OCI-LY3 (cell line): ENCODE measurements at regions not wholly inside any gene's neighbourhood (a gene's known extent, or its start where the extent isn't known, plus 50 kb on each side); places are given as distances from the start of the nearest gene placed in this dataset.

ENCODE experiments used
- H2AFZ ChIP-seq: fragments of 200-600, 300-600 bp; shearing (Covaris generic); 2 replicates; pipeline ENCODE4 v1.6.0; 2014; ENCODE audit warnings: antibody characterized with exemption, low read depth, low read length
- H3K27ac ChIP-seq: fragments of 200-600, 300-600 bp; sonication (generic); 2 replicates; pipeline ENCODE4 v1.5.1; 2014; ENCODE audit warnings: mild to moderate bottlenecking, low read length, moderate library complexity, mixed read lengths
- H3K27me3 ChIP-seq: fragments of 200-600, 300-600 bp; sonication (generic); 2 replicates; pipeline ENCODE4 v1.6.1; 2014; ENCODE audit warnings: low read depth, low read length, mixed read lengths
- H3K36me3 ChIP-seq: fragments of 200-600, 300-600 bp; sonication (generic); replicated peaks from 2 replicates; pipeline ENCODE3; 2014; ENCODE audit warnings: low read depth, low read length, mixed read lengths
- H3K4me1 ChIP-seq: fragments of 300-600, 200-600 bp; sonication (generic); 2 replicates; pipeline ENCODE4 v1.6.1; 2014; ENCODE audit warnings: low read length, mixed read lengths
- H3K4me2 ChIP-seq: fragments of 200-600, 300-600 bp; sonication (generic); 2 replicates; pipeline ENCODE4 v1.6.1; 2014; ENCODE audit warnings: low read length, mixed read lengths
- H3K4me3 ChIP-seq: fragments of 300-600, 200-600 bp; sonication (generic); 2 replicates; pipeline ENCODE4 v1.5.1; 2014; ENCODE audit warnings: antibody characterized with exemption, mild to moderate bottlenecking, low read length, moderate library complexity
- H3K79me2 ChIP-seq: fragments of 300-600, 200-600 bp; shearing (Covaris generic); 2 replicates; pipeline ENCODE4 v1.6.1; 2014; ENCODE audit warnings: mild to moderate bottlenecking, low read length, mixed read lengths
- H3K9ac ChIP-seq: fragments of 300-600, 200-600 bp; shearing (Covaris generic); 2 replicates; pipeline ENCODE4 v1.6.0; 2014; ENCODE audit warnings: mild to moderate bottlenecking, low read length, moderate library complexity
- H3K9me3 ChIP-seq: fragments of 200-600, 300-600 bp; shearing (Covaris generic); 2 replicates; pipeline ENCODE4 v1.6.1; 2014; ENCODE audit warnings: low read length, mixed read lengths; ENCODE audit not compliant: insufficient read depth
- H4K20me1 ChIP-seq: fragments of 200-600, 300-600 bp; sonication (generic); 2 replicates; pipeline ENCODE4 v1.6.1; 2016; ENCODE audit warnings: low read length, mixed read lengths; ENCODE audit not compliant: insufficient read depth
- CTCF ChIP-seq: fragments of 200-600, 300-600 bp; sonication (generic); IDR thresholded peaks from 2 replicates; pipeline ENCODE4 v1.5.1; 2014; ENCODE audit warnings: antibody characterized with exemption, low read length, low read depth
- EZH2phosphoT487 ChIP-seq: fragments of 200-600 bp; shearing (Covaris generic); IDR thresholded peaks from 2 replicates; pipeline ENCODE4 v1.6.1; 2018; ENCODE audit warnings: antibody characterized with exemption, mixed run types, low read depth

DNA sequence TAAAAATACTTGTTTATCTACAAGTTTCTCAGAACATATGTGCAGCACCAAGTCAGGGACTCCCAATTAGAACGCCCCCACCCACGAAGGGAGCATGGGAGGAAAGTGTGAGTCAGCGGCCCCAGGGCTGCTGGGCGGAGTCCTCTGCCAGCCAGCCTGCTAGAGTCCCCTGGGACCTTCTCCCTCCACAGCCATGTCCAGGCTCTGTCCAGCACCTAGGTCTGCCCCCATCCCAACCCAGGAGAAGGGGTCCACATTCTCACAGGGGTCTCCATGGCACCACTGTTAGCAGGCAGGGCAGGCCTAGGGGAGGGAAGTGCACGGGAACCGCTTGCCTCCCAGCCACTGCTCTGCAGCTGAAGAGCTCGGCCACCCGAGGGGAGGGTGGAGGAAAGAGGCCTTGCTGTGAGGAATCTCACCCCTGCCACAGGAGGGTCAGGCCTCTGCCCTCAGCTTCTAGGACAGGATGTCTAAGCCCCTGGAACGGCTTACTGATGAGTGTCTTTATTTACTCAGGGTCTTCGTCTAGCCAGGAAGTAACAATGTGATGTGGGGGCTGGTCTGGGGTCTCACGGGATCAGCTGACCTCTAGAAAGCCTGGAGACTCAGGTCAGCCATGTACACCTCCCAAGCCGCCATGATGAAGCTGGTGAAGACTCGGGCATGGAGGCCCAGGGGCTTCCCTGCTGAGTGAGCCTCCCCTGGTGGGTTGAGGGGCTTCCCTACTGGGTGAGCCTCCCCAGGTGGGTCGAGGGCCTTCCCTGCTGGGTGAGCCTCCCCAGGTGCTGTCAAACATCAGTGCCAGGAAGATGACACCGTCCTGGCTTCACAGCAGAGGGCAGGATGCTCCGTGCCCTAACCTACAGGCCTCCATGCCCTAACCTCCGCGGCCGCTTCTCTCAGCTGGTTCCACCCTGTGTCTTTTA, 190.3 kb downstream of the RBFOX3 start:
- Histone ChIP-seq H3K4me1 (no peaks in the 10 kb centered on the region), H2AFZ (no peak overlapping the region), H3K9ac (no peak overlapping the region), H4K20me1 (no peaks in the 10 kb centered on the region), H3K27me3 (peaks cover 3% of the 10 kb centered on the region; the same call in 1 of the 2 replicates), H3K9me3 (no peaks in the 10 kb centered on the region), H3K36me3 (no peaks in the 10 kb centered on the region), H3K4me2 (no peak overlapping the region), H3K27ac (no peak overlapping the region), H3K79me2 (no peaks in the 10 kb centered on the region), H3K4me3 (no peak overlapping the region)
- no peak for TF ChIP-seq EZH2phosphoT487
- TF ChIP-seq CTCF: no peak

DNA sequence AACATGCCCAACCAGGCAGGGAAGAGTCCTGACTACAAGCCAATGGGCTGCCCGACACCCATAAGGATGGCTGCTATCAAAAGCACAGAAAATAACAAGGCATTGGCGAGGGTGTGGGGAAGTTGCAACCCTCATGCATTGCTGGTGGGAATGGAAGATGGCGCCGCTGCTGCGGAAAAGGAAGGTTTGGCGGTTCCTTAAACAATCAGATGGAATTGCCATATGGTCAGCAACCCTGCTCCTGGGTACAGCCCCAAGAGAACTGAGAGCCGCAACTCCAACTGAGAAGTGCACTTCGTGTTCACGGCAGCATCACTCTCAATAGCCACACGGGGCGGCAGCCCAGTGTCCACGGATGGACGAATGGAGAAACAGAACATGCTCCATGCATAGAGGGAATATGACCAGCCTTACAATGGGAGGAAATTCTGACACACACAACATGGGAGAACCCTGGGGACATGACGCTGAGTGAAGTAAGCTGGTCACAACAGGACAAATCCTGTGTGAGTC, 193.3 kb downstream of the RBFOX3 start:
- Histone ChIP-seq H2AFZ (no peak overlapping the region), H3K79me2 (no peaks in the 10 kb centered on the region), H3K36me3 (no peaks in the 10 kb centered on the region), H3K27me3 (peaks cover 9% of the 10 kb centered on the region), H4K20me1 (no peaks in the 10 kb centered on the region), H3K9me3 (no peaks in the 10 kb centered on the region), H3K4me1 (no peaks in the 10 kb centered on the region), H3K4me2 (no peak overlapping the region), H3K27ac (no peak overlapping the region), H3K9ac (no peak overlapping the region), H3K4me3 (no peak overlapping the region)
- no peak for TF ChIP-seq CTCF
- TF ChIP-seq EZH2phosphoT487: no peak

DNA sequence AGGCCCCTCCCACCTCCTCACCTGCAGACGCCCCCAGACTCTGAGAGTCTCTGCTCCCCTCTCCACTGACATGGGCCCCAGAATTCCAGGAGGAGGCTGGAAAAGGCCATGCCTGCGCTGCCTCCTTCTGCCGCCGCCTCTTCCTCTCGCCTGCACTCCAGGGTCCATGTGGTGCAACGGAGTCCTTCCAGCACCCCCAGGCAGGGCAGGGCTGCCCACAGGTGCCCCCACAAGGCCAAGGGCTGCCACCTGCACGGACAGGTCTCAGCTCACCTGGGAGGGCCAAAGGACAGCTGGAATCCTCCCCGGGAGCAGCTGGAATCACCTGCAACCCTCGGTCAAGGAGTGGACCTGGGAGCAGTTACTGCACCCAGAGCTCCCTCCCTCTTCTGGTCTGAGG, 194.9 kb downstream of the RBFOX3 start:
- H3K4me2 ChIP-seq: no peak overlapping the region
- no peak overlapping the region for H3K4me3 ChIP-seq
- no peak overlapping the region for H3K9ac ChIP-seq
- no peaks in the 10 kb centered on the region for H3K36me3 ChIP-seq
- H3K27me3 ChIP-seq: peaks cover 9% of the 10 kb centered on the region
- H3K9me3 ChIP-seq: no peaks in the 10 kb centered on the region
- H3K27ac ChIP-seq: no peak overlapping the region
- H2AFZ ChIP-seq: no peak overlapping the region
- no peaks in the 10 kb centered on the region for H3K4me1 ChIP-seq
- no peaks in the 10 kb centered on the region for H4K20me1 ChIP-seq
- no peak for TF ChIP-seq EZH2phosphoT487
- TF ChIP-seq CTCF: no peak
- H3K79me2 ChIP-seq: no peaks in the 10 kb centered on the region

- Histone ChIP-seq H3K9ac (no peak overlapping the region), H3K27ac (no peak overlapping the region), H3K79me2 (no peaks in the 10 kb centered on the region), H3K4me2 (no peak overlapping the region), H3K4me3 (no peak overlapping the region), H3K36me3 (no peaks in the 10 kb centered on the region), H3K27me3 (peaks cover 9% of the 10 kb centered on the region), H3K4me1 (no peaks in the 10 kb centered on the region), H2AFZ (no peak overlapping the region), H4K20me1 (no peaks in the 10 kb centered on the region), H3K9me3 (no peaks in the 10 kb centered on the region)
- TF ChIP-seq EZH2phosphoT487 (no peak), CTCF (no peak)
Observed at GRCh38 chr17:79415365-79415764, 195.5 kb downstream of the RBFOX3 start.
